ENCODE measurements at regions not wholly inside any gene's neighbourhood (a gene's known extent, or its start where the extent isn't known, plus 50 kb on each side); places are given as distances from the start of the nearest gene placed in this dataset.

DNA sequence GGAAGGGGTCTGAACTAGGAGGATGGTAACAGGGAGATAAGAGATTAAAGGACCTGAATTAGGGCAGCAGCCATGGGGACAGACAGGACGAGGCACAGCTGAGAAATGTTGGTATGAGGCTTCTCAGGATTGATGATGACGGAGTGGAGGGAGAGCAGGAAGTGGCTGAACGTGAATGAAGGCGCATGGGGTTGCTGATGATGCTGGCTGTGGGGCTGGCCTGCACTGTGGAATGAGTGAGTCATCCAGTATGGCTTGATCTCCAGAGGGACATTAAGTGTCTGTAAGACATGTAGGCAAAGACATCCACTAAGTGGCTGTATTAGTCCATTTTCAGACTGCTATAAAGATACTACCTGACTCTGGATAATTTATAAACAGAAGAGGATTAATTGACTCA is 256.4 kb downstream of the ICE1 start:
- no peak for DNase-seq (ENCODE audit: low spot score)
- Histone ChIP-seq H3K4me1 (ENCODE audit: insufficient read depth, poor library complexity, severe bottlenecking) (no peaks in the 10 kb centered on the region), H3K9me3 (ENCODE audit: severe bottlenecking) (no peaks in the 10 kb centered on the region), H3K27me3 (ENCODE audit: insufficient read depth, poor library complexity, severe bottlenecking) (no peaks in the 10 kb centered on the region), H3K36me3 (ENCODE audit: low read depth) (no peaks in the 10 kb centered on the region), H3K4me3 (ENCODE audit: severe bottlenecking) (no peak overlapping the region), H3K27ac (ENCODE audit: poor library complexity, severe bottlenecking) (no peak overlapping the region)
- TF ChIP-seq, protein P1, sequence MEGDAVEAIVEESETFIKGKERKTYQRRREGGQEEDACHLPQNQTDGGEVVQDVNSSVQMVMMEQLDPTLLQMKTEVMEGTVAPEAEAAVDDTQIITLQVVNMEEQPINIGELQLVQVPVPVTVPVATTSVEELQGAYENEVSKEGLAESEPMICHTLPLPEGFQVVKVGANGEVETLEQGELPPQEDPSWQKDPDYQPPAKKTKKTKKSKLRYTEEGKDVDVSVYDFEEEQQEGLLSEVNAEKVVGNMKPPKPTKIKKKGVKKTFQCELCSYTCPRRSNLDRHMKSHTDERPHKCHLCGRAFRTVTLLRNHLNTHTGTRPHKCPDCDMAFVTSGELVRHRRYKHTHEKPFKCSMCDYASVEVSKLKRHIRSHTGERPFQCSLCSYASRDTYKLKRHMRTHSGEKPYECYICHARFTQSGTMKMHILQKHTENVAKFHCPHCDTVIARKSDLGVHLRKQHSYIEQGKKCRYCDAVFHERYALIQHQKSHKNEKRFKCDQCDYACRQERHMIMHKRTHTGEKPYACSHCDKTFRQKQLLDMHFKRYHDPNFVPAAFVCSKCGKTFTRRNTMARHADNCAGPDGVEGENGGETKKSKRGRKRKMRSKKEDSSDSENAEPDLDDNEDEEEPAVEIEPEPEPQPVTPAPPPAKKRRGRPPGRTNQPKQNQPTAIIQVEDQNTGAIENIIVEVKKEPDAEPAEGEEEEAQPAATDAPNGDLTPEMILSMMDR (IDR thresholded peaks at IDR 0.05; ENCODE audit: poor library complexity, severe bottlenecking) = no peak
- peak; percentile 23; the same call in 1 of the 3 replicates for ATAC-seq (ENCODE audit: low read depth)

DNA sequence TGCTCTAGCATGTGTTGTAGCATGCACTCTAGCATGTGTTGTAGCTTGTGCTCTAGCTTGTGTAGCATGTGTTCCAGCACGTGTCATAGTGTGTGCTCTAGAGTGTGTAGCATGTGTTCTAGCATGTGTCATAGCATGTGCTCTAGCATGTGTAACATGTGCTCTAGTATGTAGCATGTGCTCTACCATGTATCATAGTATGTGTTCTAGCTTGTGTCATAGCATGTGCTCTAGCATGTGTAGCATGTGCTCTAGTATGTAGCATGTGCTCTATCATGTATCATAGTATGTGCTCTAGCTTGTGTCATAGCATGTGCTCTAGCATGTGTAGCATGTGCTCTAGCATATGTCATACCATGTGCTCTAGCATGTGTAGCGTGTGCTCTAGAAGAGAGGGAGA is 255.3 kb downstream of the ICE1 start:
- H3K27ac ChIP-seq (ENCODE audit: poor library complexity, severe bottlenecking) = no peak overlapping the region
- TF ChIP-seq, protein P1 (IDR thresholded peaks at IDR 0.05; ENCODE audit: poor library complexity, severe bottlenecking) = no peak

DNA sequence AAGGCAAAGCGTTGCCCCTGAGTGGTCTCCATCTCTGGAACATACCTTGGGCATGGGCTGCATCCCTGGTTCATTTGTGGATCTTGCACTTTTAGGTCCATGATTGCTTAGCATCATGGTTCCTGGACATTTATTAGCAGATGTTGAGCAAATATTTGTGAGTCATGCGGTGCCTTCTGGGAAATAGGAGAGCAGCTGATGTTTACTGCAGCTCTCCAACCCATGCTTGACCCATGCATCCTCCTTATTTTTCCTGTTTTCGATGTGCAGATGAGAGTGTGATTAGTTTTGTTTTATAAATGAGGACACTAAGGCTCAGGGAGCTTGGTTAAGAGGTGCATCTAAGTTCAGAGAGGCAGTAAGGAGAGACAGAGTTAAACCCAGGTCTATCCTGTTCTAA is 253.7 kb downstream of the ICE1 start:
- TF ChIP-seq, protein P1 (IDR thresholded peaks at IDR 0.05; ENCODE audit: poor library complexity, severe bottlenecking) = no peak
- H3K4me3 ChIP-seq (ENCODE audit: severe bottlenecking) = no peak overlapping the region
- DNase-seq (ENCODE audit: low spot score) (no peak), ATAC-seq (ENCODE audit: low read depth) (no peak)
- H3K4me1 ChIP-seq (ENCODE audit: insufficient read depth, poor library complexity, severe bottlenecking) = no peaks in the 10 kb centered on the region
- no peak overlapping the region for H3K27ac ChIP-seq (ENCODE audit: poor library complexity, severe bottlenecking)
- H3K36me3 ChIP-seq (ENCODE audit: low read depth) = no peaks in the 10 kb centered on the region
- H3K27me3 ChIP-seq (ENCODE audit: insufficient read depth, poor library complexity, severe bottlenecking) = peaks cover under 1% of the 10 kb centered on the region
- no peaks in the 10 kb centered on the region for H3K9me3 ChIP-seq (ENCODE audit: severe bottlenecking)

More for the DNA sequence above, 255.3 kb downstream of the ICE1 start:
- no peaks in the 10 kb centered on the region for H3K4me1 ChIP-seq (ENCODE audit: insufficient read depth, poor library complexity, severe bottlenecking)
- ATAC-seq (ENCODE audit: low read depth) (no peak), DNase-seq (ENCODE audit: low spot score) (no peak)
- H3K36me3 ChIP-seq (ENCODE audit: low read depth) = no peaks in the 10 kb centered on the region
- no peaks in the 10 kb centered on the region for H3K27me3 ChIP-seq (ENCODE audit: insufficient read depth, poor library complexity, severe bottlenecking)
- H3K9me3 ChIP-seq (ENCODE audit: severe bottlenecking) = no peaks in the 10 kb centered on the region
- H3K4me3 ChIP-seq (ENCODE audit: severe bottlenecking) = no peak overlapping the region

DNA sequence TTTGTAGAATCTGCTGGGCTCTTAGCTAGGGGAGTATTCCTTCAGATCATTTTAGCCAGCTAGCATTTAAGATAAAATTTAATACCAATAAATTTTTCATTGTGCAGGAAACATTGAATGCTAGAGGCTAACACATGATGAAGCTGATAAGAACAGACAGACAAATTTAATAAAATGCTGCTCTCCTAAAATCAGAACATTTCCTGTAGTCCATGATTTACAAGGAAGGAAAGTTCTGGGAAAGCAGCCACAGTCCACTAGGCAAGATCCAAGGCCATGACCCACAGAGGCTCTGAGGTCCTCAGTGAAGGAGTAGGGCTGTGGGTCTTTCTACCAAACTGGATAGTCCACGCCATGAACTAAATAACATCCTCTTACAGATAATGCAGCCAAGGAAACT is 253.0 kb downstream of the ICE1 start:
- no peaks in the 10 kb centered on the region for H3K9me3 ChIP-seq (ENCODE audit: severe bottlenecking)
- H3K4me3 ChIP-seq (ENCODE audit: severe bottlenecking) = no peak overlapping the region
- ATAC-seq (ENCODE audit: low read depth) (no peak), DNase-seq (ENCODE audit: low spot score) (no peak)
- TF ChIP-seq, protein P1 (IDR thresholded peaks at IDR 0.05; ENCODE audit: poor library complexity, severe bottlenecking) = no peak
- H3K27ac ChIP-seq (ENCODE audit: poor library complexity, severe bottlenecking) = no peak overlapping the region
- no peaks in the 10 kb centered on the region for H3K4me1 ChIP-seq (ENCODE audit: insufficient read depth, poor library complexity, severe bottlenecking)
- no peaks in the 10 kb centered on the region for H3K36me3 ChIP-seq (ENCODE audit: low read depth)
- H3K27me3 ChIP-seq (ENCODE audit: insufficient read depth, poor library complexity, severe bottlenecking) = peaks cover 2% of the 10 kb centered on the region

DNA sequence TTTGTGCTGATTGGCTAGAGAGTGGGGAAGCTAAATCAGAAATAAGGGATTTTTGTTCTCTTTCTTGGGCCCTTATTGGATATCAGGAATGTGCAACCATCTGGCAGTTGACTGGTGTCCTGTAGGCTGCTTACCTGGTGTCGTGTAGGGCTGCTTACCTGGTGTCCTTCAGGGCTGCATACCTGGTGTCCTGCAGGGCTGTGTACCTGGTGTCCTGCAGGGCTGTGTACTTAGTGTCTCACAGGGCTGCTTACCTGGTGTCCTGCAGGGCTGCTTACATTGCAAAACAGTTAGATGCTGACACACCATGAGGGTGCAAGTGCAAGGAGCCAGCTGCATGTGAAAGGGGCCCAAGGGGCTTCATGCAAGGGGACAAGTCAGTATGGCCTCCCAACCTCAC is 249.3 kb downstream of the ICE1 start:
- no peak for ATAC-seq (ENCODE audit: low read depth)
- H3K4me1 ChIP-seq (ENCODE audit: insufficient read depth, poor library complexity, severe bottlenecking) = no peaks in the 10 kb centered on the region
- no peaks in the 10 kb centered on the region for H3K9me3 ChIP-seq (ENCODE audit: severe bottlenecking)
- no peaks in the 10 kb centered on the region for H3K36me3 ChIP-seq (ENCODE audit: low read depth)
- peaks cover 5% of the 10 kb centered on the region for H3K27me3 ChIP-seq (ENCODE audit: insufficient read depth, poor library complexity, severe bottlenecking)
- H3K4me3 ChIP-seq (ENCODE audit: severe bottlenecking) = no peak overlapping the region
- H3K27ac ChIP-seq (ENCODE audit: poor library complexity, severe bottlenecking) = no peak overlapping the region
- TF ChIP-seq, protein P1 (IDR thresholded peaks at IDR 0.05; ENCODE audit: poor library complexity, severe bottlenecking) = no peak
- DNase-seq (ENCODE audit: low spot score) = no peak
